GM12864 (cell line): ENCODE measurements at regions not wholly inside any gene's neighbourhood (a gene's known extent, or its start where the extent isn't known, plus 50 kb on each side); places are given as distances from the start of the nearest gene placed in this dataset.

ENCODE experiments used
- DNase-seq: peaks from one replicate; pipeline ENCODE4 v3.0.0-alpha.2; 2011; ENCODE audit warnings: low read depth
- H3K4me3 ChIP-seq: 2 replicates; pipeline ENCODE4 v1.5.1; 2011; ENCODE audit warnings: mild to moderate bottlenecking, low read depth, low read length, control low read depth
- CTCF ChIP-seq: IDR thresholded peaks from 2 replicates; pipeline ENCODE4 v1.5.1; 2011; ENCODE audit warnings: low read depth, mild to moderate bottlenecking, moderate library complexity, low read length, control low read depth, inconsistent platforms; ENCODE audit errors: missing control alignments

GRCh38 chr7:144892761-144893160 lies 56.9 kb upstream of the TPK1 start:
- TF ChIP-seq CTCF: no peak
- H3K4me3 ChIP-seq: no peak overlapping the region
- no peak for DNase-seq
